ENCODE measurements at regions not wholly inside any gene's neighbourhood (a gene's known extent, or its start where the extent isn't known, plus 50 kb on each side); places are given as distances from the start of the nearest gene placed in this dataset.
A peak's percentile ranks its signal among the peaks of the same experiment; 100 is the strongest.
"Not testable (repeated sequence)": the region's sequence is repeated elsewhere in the genome, so short reads cannot be mapped to it uniquely, and the experiment has no call there.

GRCh38 chr10:64863836-64864235 is 1342.6 kb downstream of the REEP3 start:
- TF ChIP-seq CTCF (conservative IDR thresholded peaks at IDR 0.05), result no peak
- no peak overlapping the region for H3K27ac ChIP-seq

DNA sequence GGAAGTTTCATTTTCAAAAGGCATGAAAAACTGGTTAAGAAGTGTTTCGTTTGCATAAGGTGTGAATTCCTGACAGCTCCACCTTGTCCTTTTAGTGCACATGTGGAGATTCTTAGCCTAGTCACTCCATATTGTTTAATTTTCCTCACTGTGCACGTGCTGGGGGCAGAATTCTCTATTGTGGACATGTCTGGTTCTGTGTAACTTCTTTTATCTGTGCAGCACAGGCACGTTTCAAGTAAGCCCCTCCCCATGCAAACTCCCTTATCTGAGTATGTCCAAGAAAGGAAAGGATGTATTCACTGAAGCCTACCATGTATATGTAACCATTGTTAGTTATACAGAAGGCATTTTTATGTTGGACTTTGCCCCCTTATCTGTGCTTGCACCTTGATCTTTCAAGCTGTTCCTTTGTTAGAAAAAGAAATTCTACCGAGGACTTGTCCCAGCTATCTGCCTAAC is 1346.3 kb downstream of the REEP3 start:
- no peak for TF ChIP-seq CTCF (conservative IDR thresholded peaks at IDR 0.05)

GRCh38 chr10:64873088-64873487 is 1351.9 kb downstream of the REEP3 start:
- H3K27ac ChIP-seq, result no peak overlapping the region
- TF ChIP-seq CTCF (conservative IDR thresholded peaks at IDR 0.05), result no peak

More for the DNA sequence above, 1346.3 kb downstream of the REEP3 start:
- H3K27ac ChIP-seq, result peak overlapping the region; percentile 64

GRCh38 chr10:64873959-64874358 is 1352.8 kb downstream of the REEP3 start:
- no peak for TF ChIP-seq CTCF (conservative IDR thresholded peaks at IDR 0.05)
- no peak overlapping the region for H3K27ac ChIP-seq

GRCh38 chr10:64880546-64880945 is 1359.3 kb downstream of the REEP3 start:
- no peak overlapping the region for H3K27ac ChIP-seq
- TF ChIP-seq CTCF (conservative IDR thresholded peaks at IDR 0.05), result no peak

GRCh38 chr10:64881257-64881656 is 1360.1 kb downstream of the REEP3 start:
- no peak for TF ChIP-seq CTCF (conservative IDR thresholded peaks at IDR 0.05)
- H3K27ac ChIP-seq, result no peak overlapping the region

DNA sequence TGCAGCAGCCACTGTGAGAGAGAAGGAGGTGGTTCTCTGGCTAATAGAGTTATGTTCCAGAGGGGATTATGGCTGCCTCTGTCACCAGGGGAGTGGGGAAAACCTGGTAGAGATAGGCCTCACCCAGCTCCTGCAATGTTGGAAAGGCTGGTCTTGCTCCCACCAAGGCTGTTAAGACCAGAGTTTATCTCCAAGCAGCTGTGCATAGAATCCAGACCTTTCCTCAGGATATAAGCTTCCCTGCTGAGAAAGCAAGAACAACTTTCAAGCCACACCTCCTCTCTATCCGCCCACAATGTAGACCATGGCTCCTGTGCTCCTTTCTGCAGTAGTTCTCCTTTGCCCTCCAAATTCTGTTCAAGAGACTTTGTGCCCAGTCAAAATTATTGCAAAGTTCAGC is 1375.4 kb downstream of the REEP3 start:
- H3K27ac ChIP-seq, result no peak overlapping the region
- no peak for TF ChIP-seq CTCF (conservative IDR thresholded peaks at IDR 0.05)

GRCh38 chr10:64906311-64906710 is 1385.1 kb downstream of the REEP3 start:
- H3K27ac ChIP-seq, result not testable (repeated sequence)

DNA sequence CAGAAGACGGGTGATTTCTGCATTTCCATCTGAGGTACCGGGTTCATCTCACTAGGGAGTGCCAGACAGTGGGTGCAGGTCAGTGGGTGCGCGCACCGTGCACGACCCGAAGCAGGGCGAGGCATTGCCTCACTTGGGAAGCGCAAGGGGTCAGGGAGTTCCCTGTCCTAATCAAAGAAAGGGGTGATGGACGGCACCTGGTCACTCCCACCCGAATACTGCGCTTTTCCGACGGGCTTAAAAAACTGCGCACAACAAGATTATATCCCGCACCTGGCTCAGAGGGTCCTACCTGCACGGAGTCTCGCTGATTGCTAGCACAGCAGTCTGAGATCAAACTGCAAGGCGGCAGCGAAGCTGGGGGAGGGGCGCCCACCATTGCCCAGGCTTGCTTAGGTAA is 1403.1 kb downstream of the REEP3 start:
- H3K27ac ChIP-seq, result not testable (repeated sequence)
